H1 (cell line): ENCODE measurements at regions not wholly inside any gene's neighbourhood (a gene's known extent, or its start where the extent isn't known, plus 50 kb on each side); places are given as distances from the start of the nearest gene placed in this dataset.

Experiments used
- CTCF ChIA-PET: fragments of 300-600 bp; sonication (Branson Sonifier 250); formaldehyde crosslinking; loops from one replicate; lab custom pipeline; 2021; ENCODE audit not compliant: partially characterized antibody; lab: Charles Lee
- POLR2A ChIA-PET: fragments of 300-600 bp; sonication (Branson Sonifier 250); formaldehyde crosslinking; loops from one replicate; lab custom pipeline; 2021; ENCODE audit warnings: inconsistent platforms; ENCODE audit not compliant: partially characterized antibody; lab: Charles Lee
- DNase-seq, 2 experiments: peaks; one replicate each; pipeline versions ENCODE4 v3.0.0 to v3.0.0-alpha.2; 2010 to 2022; ENCODE audit warnings: low spot score in 2 of 2, low read depth in 1 of 2, mixed read lengths in 1 of 2
- FAIRE-seq: peaks from 2 replicates; lab custom pipeline; 2011; peaks lifted over from hg19 to GRCh38; lab: Jason Lieb, UNC
- H2AFZ ChIP-seq: 2 replicates; pipeline ENCODE4 v1.8.1; 2012; ENCODE audit warnings: low read length, inconsistent platforms
- H2AK5ac ChIP-seq: 2 replicates; pipeline ENCODE4 v1.6.1; 2013; ENCODE audit warnings: low read depth, low read length
- H2BK120ac ChIP-seq: replicated peaks from 2 replicates; pipeline ENCODE3; 2013; ENCODE audit warnings: low read depth, low read length, inconsistent platforms
- H2BK12ac ChIP-seq: 2 replicates; pipeline ENCODE4 v1.6.1; 2013; ENCODE audit warnings: low read depth, low read length
- H2BK15ac ChIP-seq: 2 replicates; pipeline ENCODE4 v1.6.1; 2013; ENCODE audit warnings: low read length
- H2BK20ac ChIP-seq: 2 replicates; pipeline ENCODE4 v1.6.1; 2013; ENCODE audit warnings: low read length
- H2BK5ac ChIP-seq: 2 replicates; pipeline ENCODE4 v1.6.1; 2013; ENCODE audit warnings: low read depth, low read length
- H3K14ac ChIP-seq: 2 replicates; pipeline ENCODE4 v1.6.1; 2013; ENCODE audit warnings: inconsistent platforms; ENCODE audit not compliant: insufficient read length
- H3K18ac ChIP-seq: 2 replicates; pipeline ENCODE4 v1.6.1; 2013; ENCODE audit warnings: low read length; ENCODE audit errors: extremely low read depth
- H3K23ac ChIP-seq: 2 replicates; pipeline ENCODE4 v1.6.1; 2013; ENCODE audit warnings: inconsistent platforms; ENCODE audit not compliant: insufficient read length
- H3K23me2 ChIP-seq: 2 replicates; pipeline ENCODE4 v1.6.1; 2013; ENCODE audit warnings: low read depth, low read length
- H3K27ac ChIP-seq: 2 replicates; pipeline ENCODE4 v1.6.1; 2011; ENCODE audit warnings: low read depth, low read length, inconsistent platforms
- H3K27me3 ChIP-seq, 4 experiments: replicated peaks in 1 of 4; 1 replicate in 1 of 4; 2 replicates in 3 of 4; pipeline versions ENCODE4 v1.6.1 to v1.8.1; 2011 to 2013; ENCODE audit warnings: low read length in 3 of 4, mild to moderate bottlenecking in 3 of 4, inconsistent platforms in 2 of 4, mixed read lengths in 2 of 4, moderate library complexity in 1 of 4; ENCODE audit not compliant: control insufficient read depth in 3 of 4, insufficient read depth in 3 of 4; ENCODE audit errors: extremely low read depth in 1 of 4
- H3K36me3 ChIP-seq, 4 experiments: 2 replicates each; pipeline versions ENCODE4 v1.6.1 to v1.8.1; 2011 to 2013; ENCODE audit warnings: mild to moderate bottlenecking in 4 of 4, low read length in 3 of 4, moderate library complexity in 2 of 4, control low read depth in 1 of 4, inconsistent platforms in 1 of 4; ENCODE audit not compliant: insufficient read depth in 4 of 4, control insufficient read depth in 2 of 4
- H3K4ac ChIP-seq: replicated peaks from 2 replicates; pipeline ENCODE3; 2013; ENCODE audit warnings: low read length, low read depth, mixed read lengths, inconsistent platforms; ENCODE audit not compliant: insufficient read length
- H3K4me1 ChIP-seq, 4 experiments: replicated peaks in 1 of 4; 1 replicate in 1 of 4; 2 replicates in 3 of 4; pipeline versions ENCODE4 v1.6.1 to v1.8.1; 2011 to 2013; ENCODE audit warnings: low read length in 3 of 4, inconsistent platforms in 2 of 4, mixed read lengths in 1 of 4; ENCODE audit not compliant: insufficient read depth in 4 of 4, control insufficient read depth in 3 of 4
- H3K4me2 ChIP-seq, 2 experiments: 2 replicates each; pipeline versions ENCODE4 v1.6.1 to v1.8.1; 2011 to 2013; ENCODE audit warnings: low read depth in 2 of 2, low read length in 2 of 2, control low read depth in 1 of 2, inconsistent platforms in 1 of 2, mild to moderate bottlenecking in 1 of 2; ENCODE audit not compliant: insufficient read depth in 1 of 2
- H3K4me3 ChIP-seq, 4 experiments: fragments of 200-600, 300-600 bp in 1 of 4; sonication (generic), shearing (Covaris generic), sonication (Bioruptor Twin) in 1 of 4; 2 replicates each; pipeline versions ENCODE4 v1.5.1 to v1.8.1; 2011 to 2016; ENCODE audit warnings: low read length in 4 of 4, low read depth in 3 of 4, control low read depth in 2 of 4, inconsistent platforms in 2 of 4, mild to moderate bottlenecking in 2 of 4, mixed read lengths in 1 of 4, moderate library complexity in 1 of 4; ENCODE audit not compliant: insufficient read depth in 2 of 4; ENCODE audit errors: extremely low read depth in 1 of 4
- H3K56ac ChIP-seq: replicated peaks from 2 replicates; pipeline ENCODE3; 2013; ENCODE audit warnings: low read depth, mild to moderate bottlenecking, mixed read lengths, low read length, inconsistent platforms; ENCODE audit not compliant: insufficient read length
- H3K79me1 ChIP-seq: 2 replicates; pipeline ENCODE4 v1.6.1; 2013; ENCODE audit warnings: low read depth, low read length, control low read depth
- H3K79me2 ChIP-seq, 2 experiments: 2 replicates each; pipeline versions ENCODE4 v1.6.1 to v1.8.1; 2012 to 2013; ENCODE audit warnings: low read length in 2 of 2, mild to moderate bottlenecking in 2 of 2, inconsistent platforms in 1 of 2; ENCODE audit not compliant: insufficient read depth in 2 of 2, control insufficient read depth in 1 of 2
- H3K9ac ChIP-seq, 4 experiments: replicated peaks in 1 of 4; 1 replicate in 1 of 4; 2 replicates in 3 of 4; pipeline versions ENCODE4 v1.6.1 to v1.8.1; 2011 to 2013; ENCODE audit warnings: low read depth in 3 of 4, low read length in 3 of 4, control low read depth in 2 of 4, mild to moderate bottlenecking in 2 of 4, moderate library complexity in 2 of 4, inconsistent platforms in 1 of 4; ENCODE audit errors: extremely low read depth in 1 of 4
- H3K9me3 ChIP-seq, 2 experiments: 2 replicates each; pipeline versions ENCODE4 v1.6.1 to v1.8.1; 2012 to 2013; ENCODE audit warnings: mild to moderate bottlenecking in 2 of 2, moderate library complexity in 2 of 2, control low read depth in 1 of 2, inconsistent platforms in 1 of 2, low read depth in 1 of 2, low read length in 1 of 2, mixed read lengths in 1 of 2; ENCODE audit not compliant: insufficient read depth in 2 of 2
- H4K20me1 ChIP-seq, 2 experiments: replicated peaks in 1 of 2; 2 replicates each; pipeline versions ENCODE3 to v1.8.1; 2011 to 2013; ENCODE audit warnings: inconsistent platforms in 2 of 2, low read length in 2 of 2, mild to moderate bottlenecking in 1 of 2; ENCODE audit not compliant: insufficient read depth in 2 of 2, control insufficient read depth in 1 of 2
- H4K5ac ChIP-seq: 2 replicates; pipeline ENCODE4 v1.6.1; 2013; ENCODE audit warnings: low read length, low read depth, mixed read lengths, inconsistent platforms; ENCODE audit not compliant: insufficient read length
- H4K8ac ChIP-seq: 2 replicates; pipeline ENCODE4 v1.8.0; 2013; ENCODE audit warnings: mild to moderate bottlenecking, moderate library complexity, low read length, inconsistent platforms; ENCODE audit not compliant: insufficient read depth; ENCODE audit errors: extremely low read depth
- H4K91ac ChIP-seq: replicated peaks from 2 replicates; pipeline ENCODE3; 2013; ENCODE audit warnings: low read length, mixed read lengths, inconsistent platforms; ENCODE audit not compliant: insufficient read length
- GABPA ChIP-seq: IDR thresholded peaks from 2 replicates; pipeline ENCODE4 v1.6.1; 2011; ENCODE audit warnings: mild to moderate bottlenecking, low read length, moderate library complexity, borderline replicate concordance; ENCODE audit not compliant: insufficient read depth
- NANOG ChIP-seq: IDR thresholded peaks from 2 replicates; pipeline ENCODE4 v1.6.1; 2011; ENCODE audit warnings: low read length, low read depth, mild to moderate bottlenecking, inconsistent platforms; ENCODE audit not compliant: insufficient read depth, poor library complexity, severe bottlenecking
- WGBS, 2 experiments: shearing (Covaris generic) in 1 of 2; methylation state at CpG; one replicate each; pipeline versions ENCODE4 v1.1.6 to v1.1.7; 2013 to 2015; ENCODE audit warnings: low lambda C conversion rate in 2 of 2, mixed read lengths in 2 of 2, inconsistent platforms in 1 of 2, low coverage in 1 of 2, missing lambda C conversion rate in 1 of 2; ENCODE audit not compliant: insufficient replicate concordance in 2 of 2, insufficient coverage in 1 of 2, insufficient read length in 1 of 2; ENCODE audit errors: extremely low coverage in 1 of 2, missing lambda C conversion rate in 1 of 2; 5-methylcytosine and 5-hydroxymethylcytosine counted together
- TF ChIP-seq, protein P1 (sequence below): IDR thresholded peaks from 2 replicates; pipeline ENCODE4 v1.6.1; 2012; ENCODE audit warnings: inconsistent platforms

DNA sequence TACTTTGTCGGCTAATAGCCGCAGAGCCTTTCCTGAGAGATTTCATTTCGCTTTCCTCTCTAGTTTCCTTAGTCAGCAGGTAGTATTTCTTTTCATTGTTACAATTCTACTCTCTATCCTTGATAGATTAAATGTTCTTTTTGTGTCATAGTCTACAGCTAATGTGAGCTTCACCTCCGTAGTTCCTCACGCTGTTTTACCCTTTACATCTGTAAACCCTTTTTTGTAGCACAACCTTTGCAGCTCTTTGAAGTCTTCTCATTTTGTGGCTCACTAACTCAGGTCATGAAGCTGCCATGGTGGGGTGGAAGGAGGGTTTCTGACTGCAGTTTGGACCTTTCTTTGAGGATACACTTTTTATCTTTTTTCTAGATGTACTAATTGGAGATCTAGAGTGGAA lies 1008.8 kb upstream of the PABPC4L start:
- H4K91ac ChIP-seq, result no peak overlapping the region
- ChIA-PET CTCF (interaction anchor here (0.9 to 1.2 kb wide), 2 partner anchors 12 to 110 kb away, joined by 3 to 4 read pairs; no protein-coding TSS in a partner anchor), POLR2A (no interaction called here)
- no peak overlapping the region for H3K14ac ChIP-seq
- H3K4me1 ChIP-seq, result no peaks in the 10 kb centered on the region
- H3K56ac ChIP-seq, result no peak overlapping the region
- H3K4me3 ChIP-seq, result no peak overlapping the region
- H2BK15ac ChIP-seq, result no peak overlapping the region
- H3K9me3 ChIP-seq, result no peaks in the 10 kb centered on the region
- no peaks in the 10 kb centered on the region for H3K79me1 ChIP-seq
- DNase-seq (no peak), FAIRE-seq (no peak)
- no peak overlapping the region for H3K4ac ChIP-seq
- no peaks in the 10 kb centered on the region for H3K23me2 ChIP-seq
- H2BK5ac ChIP-seq, result no peak overlapping the region
- H3K18ac ChIP-seq, result no peak overlapping the region
- no peak overlapping the region for H3K23ac ChIP-seq
- 0 out of 2 replicates have a peak overlapping the region, but pooled peaks have one; percentile 36 for H2AFZ ChIP-seq
- TF ChIP-seq, protein P1, sequence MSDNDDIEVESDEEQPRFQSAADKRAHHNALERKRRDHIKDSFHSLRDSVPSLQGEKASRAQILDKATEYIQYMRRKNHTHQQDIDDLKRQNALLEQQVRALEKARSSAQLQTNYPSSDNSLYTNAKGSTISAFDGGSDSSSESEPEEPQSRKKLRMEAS, result no peak
- TF ChIP-seq GABPA, result no peak
- TF ChIP-seq NANOG, result no peak
- H2BK20ac ChIP-seq, result 0 out of 2 replicates have a peak overlapping the region, but pooled peaks have one; percentile 35
- no peak overlapping the region for H3K27ac ChIP-seq
- no peaks in the 10 kb centered on the region for H3K79me2 ChIP-seq
- H3K27me3 ChIP-seq, result no peaks in the 10 kb centered on the region; a peak in 1 of 7 replicates
- H3K4me2 ChIP-seq, result 0 out of 4 replicates have a peak overlapping the region, but pooled peaks of 1 of the 2 experiments have one; percentile 21
- H2BK120ac ChIP-seq, result no peak overlapping the region
- no peaks in the 10 kb centered on the region for H3K36me3 ChIP-seq
- H2BK12ac ChIP-seq, result no peak overlapping the region
- no peak overlapping the region for H4K5ac ChIP-seq
- H4K20me1 ChIP-seq, result no peaks in the 10 kb centered on the region
- 61% methylated on average over 5 of the region's 5 CpGs; no CpG with 5 or more reads in 1 of the 2 experiments for WGBS, 2 experiments
- no peak overlapping the region for H2AK5ac ChIP-seq
- H3K9ac ChIP-seq, result peak overlapping the region in 1 of 4 experiments; percentile 34; a peak in 1 of 7 replicates
- no peak overlapping the region for H4K8ac ChIP-seq
